ENCODE measurements at regions not wholly inside any gene's neighbourhood (a gene's known extent, or its start where the extent isn't known, plus 50 kb on each side); places are given as distances from the start of the nearest gene placed in this dataset.

GRCh38 chr1:219837274-219837993, 90.9 kb downstream of the SLC30A10 start:
- no peaks in the 10 kb centered on the region for H3K36me3 ChIP-seq (ENCODE audit: control insufficient read depth, insufficient read depth, low read length)
- no peak overlapping the region for H2BK20ac ChIP-seq (ENCODE audit: low read depth, low read length)
- dilution Hi-C loops (cut with HindIII; ENCODE audit: low sequenced_read_pairs, unreplicated experiment), result no loop called here
- no peak overlapping the region for H3K27ac ChIP-seq (ENCODE audit: insufficient read depth, low read length)
- WGBS, 2 experiments (ENCODE audit: extremely low coverage in 2 of 2, insufficient read length in 1 of 2), result no CpG with 5 or more reads among the region's 7 CpGs
- no peak overlapping the region for H2AK9ac ChIP-seq (replicated peaks; ENCODE audit: low read depth, low read length, poor library complexity)
- ChIA-PET POLR2A (ENCODE audit: unreplicated experiment) (no interaction called here), CTCF (no interaction called here)
- intact Hi-C loops (cut with micrococcal nuclease), result loop anchor here (5.0 to 10.0 kb wide), 3 partner anchors 135 to 940 kb away; no protein-coding TSS in a partner anchor
- no peak for TF ChIP-seq MAZ (IDR thresholded peaks at IDR 0.05; ENCODE audit: borderline replicate concordance, low read depth, low read length)
- TF ChIP-seq, protein P1, sequence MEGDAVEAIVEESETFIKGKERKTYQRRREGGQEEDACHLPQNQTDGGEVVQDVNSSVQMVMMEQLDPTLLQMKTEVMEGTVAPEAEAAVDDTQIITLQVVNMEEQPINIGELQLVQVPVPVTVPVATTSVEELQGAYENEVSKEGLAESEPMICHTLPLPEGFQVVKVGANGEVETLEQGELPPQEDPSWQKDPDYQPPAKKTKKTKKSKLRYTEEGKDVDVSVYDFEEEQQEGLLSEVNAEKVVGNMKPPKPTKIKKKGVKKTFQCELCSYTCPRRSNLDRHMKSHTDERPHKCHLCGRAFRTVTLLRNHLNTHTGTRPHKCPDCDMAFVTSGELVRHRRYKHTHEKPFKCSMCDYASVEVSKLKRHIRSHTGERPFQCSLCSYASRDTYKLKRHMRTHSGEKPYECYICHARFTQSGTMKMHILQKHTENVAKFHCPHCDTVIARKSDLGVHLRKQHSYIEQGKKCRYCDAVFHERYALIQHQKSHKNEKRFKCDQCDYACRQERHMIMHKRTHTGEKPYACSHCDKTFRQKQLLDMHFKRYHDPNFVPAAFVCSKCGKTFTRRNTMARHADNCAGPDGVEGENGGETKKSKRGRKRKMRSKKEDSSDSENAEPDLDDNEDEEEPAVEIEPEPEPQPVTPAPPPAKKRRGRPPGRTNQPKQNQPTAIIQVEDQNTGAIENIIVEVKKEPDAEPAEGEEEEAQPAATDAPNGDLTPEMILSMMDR (conservative IDR thresholded peaks at IDR 0.05; ENCODE audit: low read depth, low read length), result peak; percentile 51
- TF ChIP-seq CEBPB (IDR thresholded peaks at IDR 0.05; ENCODE audit: low read depth, low read length), result no peak
- TF ChIP-seq, protein P2, sequence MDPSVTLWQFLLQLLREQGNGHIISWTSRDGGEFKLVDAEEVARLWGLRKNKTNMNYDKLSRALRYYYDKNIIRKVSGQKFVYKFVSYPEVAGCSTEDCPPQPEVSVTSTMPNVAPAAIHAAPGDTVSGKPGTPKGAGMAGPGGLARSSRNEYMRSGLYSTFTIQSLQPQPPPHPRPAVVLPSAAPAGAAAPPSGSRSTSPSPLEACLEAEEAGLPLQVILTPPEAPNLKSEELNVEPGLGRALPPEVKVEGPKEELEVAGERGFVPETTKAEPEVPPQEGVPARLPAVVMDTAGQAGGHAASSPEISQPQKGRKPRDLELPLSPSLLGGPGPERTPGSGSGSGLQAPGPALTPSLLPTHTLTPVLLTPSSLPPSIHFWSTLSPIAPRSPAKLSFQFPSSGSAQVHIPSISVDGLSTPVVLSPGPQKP (IDR thresholded peaks at IDR 0.05; ENCODE audit: borderline replicate concordance, low read depth, low read length), result no peak
- peak; percentile 52 for TF ChIP-seq RAD21 (IDR thresholded peaks at IDR 0.05; ENCODE audit: low read length)
- no peak for TF ChIP-seq BHLHE40 (IDR thresholded peaks at IDR 0.05; ENCODE audit: low read depth, low read length)
- no peak overlapping the region for H2BK15ac ChIP-seq (ENCODE audit: low read depth, low read length)
- no peaks in the 10 kb centered on the region for H3K79me1 ChIP-seq (ENCODE audit: low read depth in 1 of 2, low read length in 2 of 2)
- no peak overlapping the region for H2AK5ac ChIP-seq (ENCODE audit: low read depth, low read length)
- no peak overlapping the region for H2BK5ac ChIP-seq (ENCODE audit: low read depth, low read length, poor library complexity, severe bottlenecking)
- H3K56ac ChIP-seq (ENCODE audit: extremely low read depth, insufficient read depth, low read length), result no peak overlapping the region
- no TSS peak for BruUV-seq (replicated peaks)
- no peak overlapping the region for H4K91ac ChIP-seq (ENCODE audit: insufficient read depth, low read depth, low read length)
- in situ Hi-C loops (cut with MboI; ENCODE audit: low sequenced_read_pairs), result no loop called here
- no peak overlapping the region for H2BK120ac ChIP-seq (ENCODE audit: low read depth, low read length)
- H3K27me3 ChIP-seq (ENCODE audit: control insufficient read depth, insufficient read depth, low read length), result peaks cover 2% of the 10 kb centered on the region; the same call in 1 of the 2 replicates
- H3K4me1 ChIP-seq (ENCODE audit: control insufficient read depth, insufficient read depth, low read length), result no peaks in the 10 kb centered on the region
- H3K9me1 ChIP-seq (ENCODE audit: insufficient read depth, low read length), result no peaks in the 10 kb centered on the region
- DNase-seq (peak; percentile 54), ATAC-seq (ENCODE audit: low read depth) (peak; percentile 72)
- H3K18ac ChIP-seq (ENCODE audit: low read depth, low read length), result no peak overlapping the region
- H3K9me3 ChIP-seq (ENCODE audit: control insufficient read depth, insufficient read depth, low read length), result no peaks in the 10 kb centered on the region
- H3K14ac ChIP-seq (replicated peaks; ENCODE audit: low read depth, low read length), result no peak overlapping the region
- H3K4ac ChIP-seq (ENCODE audit: low read depth, low read length), result no peak overlapping the region
- no peak overlapping the region for H3K4me3 ChIP-seq (ENCODE audit: insufficient read depth, low read depth, low read length)
- no peak overlapping the region for H4K5ac ChIP-seq (ENCODE audit: low read depth, low read length)
- no peak overlapping the region for H3K9ac ChIP-seq (ENCODE audit: low read depth, low read length)
- no peak overlapping the region for H3K23ac ChIP-seq (ENCODE audit: low read depth, low read length)
- H3K4me2 ChIP-seq (ENCODE audit: low read depth, low read length), result no peak overlapping the region
- no peak overlapping the region for H4K8ac ChIP-seq (ENCODE audit: low read depth in 2 of 2, low read length in 2 of 2)
- H4K20me1 ChIP-seq (ENCODE audit: insufficient read depth, low read length), result no peaks in the 10 kb centered on the region
- H2AFZ ChIP-seq (replicated peaks; ENCODE audit: low read length, poor library complexity), result no peak overlapping the region
